ENCODE measurements at regions not wholly inside any gene's neighbourhood (a gene's known extent, or its start where the extent isn't known, plus 50 kb on each side); places are given as distances from the start of the nearest gene placed in this dataset.

DNA sequence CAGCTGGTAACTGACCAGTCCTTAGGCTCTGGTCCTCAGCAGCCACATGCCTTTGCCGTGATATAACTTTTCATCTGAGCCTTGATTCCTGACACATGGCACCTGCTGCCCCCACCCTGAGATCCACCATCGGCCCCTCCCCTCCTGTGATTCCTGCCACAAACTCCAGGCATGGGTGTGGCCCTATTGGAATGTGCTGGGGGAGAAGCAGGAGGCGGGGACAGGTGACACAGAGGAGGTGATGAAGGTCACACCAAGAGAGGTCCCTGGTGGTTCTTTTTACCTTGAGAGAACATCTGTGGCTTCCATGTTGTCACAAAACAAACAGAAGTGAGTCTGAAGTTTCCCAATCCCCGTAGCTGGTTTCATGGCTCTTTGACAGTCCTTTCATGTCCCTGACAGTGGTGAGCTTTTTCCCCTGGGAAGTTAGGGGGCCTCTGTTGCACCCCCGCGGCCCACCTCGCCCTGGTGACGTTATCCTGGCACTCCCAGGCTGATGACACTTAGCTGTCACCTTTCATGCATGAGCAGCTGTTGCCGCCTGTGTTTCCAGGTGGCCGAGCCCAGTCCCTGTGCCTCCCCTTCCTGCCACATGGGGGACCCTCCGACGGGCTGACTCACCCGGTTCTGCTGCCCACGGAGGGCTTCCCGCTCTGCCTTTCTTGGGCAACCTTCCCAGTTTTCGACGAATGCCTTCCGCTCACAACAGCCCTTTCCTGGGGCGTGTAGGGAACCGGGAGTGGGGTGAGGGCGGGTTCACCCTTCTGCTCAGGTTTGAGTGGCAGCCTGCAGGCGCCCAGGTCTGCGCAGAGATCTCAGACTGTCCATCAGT is 66.3 kb upstream of the GLI2 start:
- DNase-seq, result no peak

DNA sequence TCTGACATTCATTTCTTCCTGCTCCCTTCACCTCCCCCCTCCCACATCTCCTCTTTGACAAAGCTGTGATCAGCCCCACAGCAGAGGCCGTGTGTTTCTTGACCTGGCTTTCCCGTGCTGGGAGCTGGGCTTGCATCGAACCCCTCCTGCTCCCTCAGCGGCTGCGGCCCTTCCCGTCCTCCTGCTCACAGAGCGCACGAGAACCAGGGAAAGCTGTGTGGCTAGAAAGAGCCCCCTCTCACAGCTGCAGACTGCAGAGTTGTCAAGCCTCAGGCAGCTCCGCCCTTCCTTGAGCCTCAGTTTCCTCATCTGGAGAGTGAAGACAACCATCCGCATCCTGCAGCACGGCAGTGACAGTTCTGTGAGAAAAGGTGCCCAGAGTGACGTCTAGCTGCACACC is 65.7 kb upstream of the GLI2 start:
- no peak for DNase-seq

DNA sequence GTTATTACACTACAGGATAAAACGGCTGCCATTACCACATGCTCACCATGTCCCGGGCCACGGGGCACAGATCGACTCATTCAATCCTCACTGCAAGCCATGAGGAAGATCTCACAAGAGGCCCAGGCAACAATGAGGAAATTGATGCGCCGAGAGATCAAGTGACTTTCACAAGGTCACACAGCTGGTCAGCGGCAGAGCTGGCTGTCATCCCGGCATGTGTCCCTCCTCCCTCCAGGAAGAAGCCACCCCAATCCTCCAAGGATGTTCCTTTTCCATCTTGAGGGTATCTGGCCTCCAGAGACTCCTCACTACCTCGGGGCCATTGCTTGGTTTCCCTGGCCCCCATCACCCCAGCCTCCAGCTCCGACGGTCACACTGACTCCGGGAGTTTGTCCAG is 65.3 kb upstream of the GLI2 start:
- no peak for DNase-seq

DNA sequence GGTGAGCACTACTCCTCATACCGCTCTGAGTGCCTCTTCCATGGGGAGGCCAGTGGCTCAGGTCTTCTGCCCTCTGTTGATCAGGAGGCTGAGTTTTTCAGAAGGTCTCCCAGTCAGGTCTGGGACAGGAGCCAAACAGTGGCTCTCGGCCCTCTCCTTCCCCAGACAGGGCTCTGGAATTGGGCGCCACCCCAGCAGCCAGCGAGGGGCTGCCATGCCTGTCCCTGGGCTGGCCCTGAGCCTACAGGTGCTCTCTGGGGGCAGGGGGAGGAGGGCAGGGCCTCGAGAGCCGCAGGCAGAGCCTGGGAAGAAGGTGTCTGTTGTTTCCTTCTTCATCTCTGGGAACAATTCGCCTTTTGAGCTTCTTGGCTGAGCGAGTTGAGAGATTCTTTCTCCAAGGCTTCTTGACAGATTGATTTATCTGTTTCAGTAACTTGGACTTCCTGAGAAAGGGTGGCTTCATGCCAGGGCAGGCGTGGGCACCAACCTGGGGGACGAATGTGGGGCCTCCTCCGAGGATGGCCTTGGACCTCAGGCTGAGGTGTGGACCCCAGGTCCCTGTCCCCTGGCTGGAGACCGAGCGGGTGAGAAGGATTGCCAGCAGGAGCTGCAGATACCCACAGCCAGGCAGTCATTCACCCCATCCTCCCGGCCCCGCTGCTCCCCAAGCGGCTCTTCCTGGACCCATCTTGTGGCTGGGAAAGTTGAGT is 64.7 kb upstream of the GLI2 start:
- no peak for DNase-seq

DNA sequence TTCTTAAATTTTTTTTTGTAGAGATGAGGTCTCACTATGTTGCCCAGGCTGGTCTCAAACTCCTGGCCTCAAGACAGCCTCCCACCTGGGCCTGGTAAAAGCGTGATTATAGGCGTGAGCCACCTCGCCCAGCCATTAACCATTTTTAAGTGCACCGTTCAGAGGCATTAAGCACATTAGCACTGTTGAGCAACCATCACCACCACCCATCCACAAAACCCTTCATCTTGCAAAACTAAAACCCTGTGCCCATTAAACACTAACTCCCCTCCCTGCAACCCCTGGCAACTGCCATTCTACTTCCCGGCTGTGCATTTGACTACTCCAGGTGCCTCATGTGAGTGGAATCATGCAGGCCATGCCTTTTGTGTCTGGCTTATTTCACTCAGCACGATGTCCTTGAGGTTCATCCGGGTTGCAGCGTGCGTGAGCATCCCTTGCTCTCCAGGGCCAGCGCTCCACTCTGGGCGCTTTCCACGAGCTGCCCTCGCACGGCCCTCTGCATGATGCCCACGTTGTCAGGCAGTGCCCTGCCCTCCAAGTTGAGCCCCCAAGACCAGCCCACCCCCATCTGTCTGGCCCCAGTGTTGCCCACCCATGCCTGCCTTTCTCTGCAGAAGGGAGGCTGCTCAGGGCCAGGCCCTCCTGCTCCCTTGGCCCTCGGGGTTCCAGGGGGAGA is 63.0 kb upstream of the GLI2 start:
- no peak for DNase-seq

DNA sequence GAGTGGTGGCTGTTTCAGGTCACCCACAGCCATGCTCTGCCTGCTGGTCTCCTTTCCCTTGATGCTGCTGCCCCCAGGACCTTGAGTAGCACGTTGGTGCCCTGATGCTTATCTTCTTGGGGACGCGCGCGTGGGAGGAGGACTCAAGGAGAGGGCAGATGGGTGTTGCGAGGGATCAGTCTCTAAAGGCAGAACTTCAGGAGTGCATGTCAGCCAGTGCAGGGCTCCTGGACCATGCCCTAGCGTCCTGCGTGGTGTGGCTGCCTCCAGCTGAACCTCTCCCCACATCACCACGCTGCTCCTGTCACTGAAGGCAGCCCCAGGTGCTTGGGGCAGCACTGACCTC is 62.5 kb upstream of the GLI2 start:
- DNase-seq, result no peak

DNA sequence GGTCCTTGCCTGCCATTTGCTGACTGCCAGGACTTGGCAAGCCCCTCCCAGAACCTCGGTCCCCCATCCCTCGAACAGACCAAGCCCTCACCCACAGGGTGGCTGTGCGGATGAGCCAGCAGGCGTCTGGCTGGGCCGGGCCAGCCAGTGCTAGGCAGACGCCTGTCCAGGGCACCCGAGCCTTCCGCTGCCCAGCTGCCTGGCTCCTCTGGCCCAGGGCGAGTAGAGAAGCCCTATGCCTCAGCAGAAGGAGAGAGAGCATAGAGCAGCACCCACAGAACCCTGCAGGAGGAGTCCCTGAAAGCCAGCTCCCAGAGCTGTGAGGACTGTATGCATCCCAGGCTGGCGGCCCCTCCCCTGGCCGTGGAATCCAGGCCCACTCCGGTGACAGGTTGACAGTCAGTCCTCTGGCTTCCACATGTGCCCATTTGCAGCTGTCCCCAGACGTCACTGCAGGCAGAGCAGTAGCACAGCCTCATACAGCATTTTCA is 62.1 kb upstream of the GLI2 start:
- DNase-seq, result no peak

DNA sequence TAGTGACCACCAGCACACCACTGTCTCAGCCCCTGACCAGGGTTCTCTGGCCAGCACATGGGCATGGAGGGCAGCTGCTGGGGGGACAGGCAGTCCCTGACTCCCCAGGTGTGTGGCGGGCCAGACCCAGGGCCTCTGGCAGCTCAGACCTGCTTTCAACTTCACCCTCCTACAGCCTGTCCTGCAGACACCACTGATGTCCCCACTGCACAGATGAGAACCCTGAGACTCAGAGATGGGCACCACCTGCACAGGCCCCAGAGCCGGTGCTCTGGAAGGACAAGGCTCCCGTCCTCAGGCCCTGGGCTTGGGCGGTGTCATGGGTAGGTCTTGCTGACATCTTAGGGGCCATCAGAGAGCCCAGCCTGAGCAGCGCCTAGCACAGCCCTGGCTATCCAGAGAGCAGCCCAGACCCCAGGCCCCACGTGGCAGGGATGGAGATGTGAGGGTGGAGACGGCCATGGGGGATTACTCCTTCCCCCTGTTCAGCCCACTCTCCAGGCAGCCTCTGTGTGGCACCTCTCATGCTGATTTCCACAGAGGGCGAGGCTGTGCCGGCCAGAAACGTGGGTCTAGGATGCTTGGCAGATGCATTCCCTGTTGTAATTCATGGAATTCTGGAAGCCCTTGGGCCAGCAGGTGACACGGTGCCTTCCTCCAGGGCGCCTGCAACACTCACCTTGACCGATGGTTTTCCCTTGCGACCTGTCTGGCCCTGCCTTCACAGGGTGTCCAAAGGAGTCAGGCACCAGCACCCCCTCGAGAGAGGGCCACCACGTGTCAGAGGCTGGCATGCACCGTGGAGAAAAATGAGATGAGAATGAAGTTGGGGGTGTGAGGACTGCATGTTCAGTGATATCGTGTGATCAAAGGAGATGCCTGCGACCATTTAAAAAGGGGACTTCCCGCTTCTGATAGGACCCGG is 61.2 kb upstream of the GLI2 start:
- DNase-seq, result no peak

DNA sequence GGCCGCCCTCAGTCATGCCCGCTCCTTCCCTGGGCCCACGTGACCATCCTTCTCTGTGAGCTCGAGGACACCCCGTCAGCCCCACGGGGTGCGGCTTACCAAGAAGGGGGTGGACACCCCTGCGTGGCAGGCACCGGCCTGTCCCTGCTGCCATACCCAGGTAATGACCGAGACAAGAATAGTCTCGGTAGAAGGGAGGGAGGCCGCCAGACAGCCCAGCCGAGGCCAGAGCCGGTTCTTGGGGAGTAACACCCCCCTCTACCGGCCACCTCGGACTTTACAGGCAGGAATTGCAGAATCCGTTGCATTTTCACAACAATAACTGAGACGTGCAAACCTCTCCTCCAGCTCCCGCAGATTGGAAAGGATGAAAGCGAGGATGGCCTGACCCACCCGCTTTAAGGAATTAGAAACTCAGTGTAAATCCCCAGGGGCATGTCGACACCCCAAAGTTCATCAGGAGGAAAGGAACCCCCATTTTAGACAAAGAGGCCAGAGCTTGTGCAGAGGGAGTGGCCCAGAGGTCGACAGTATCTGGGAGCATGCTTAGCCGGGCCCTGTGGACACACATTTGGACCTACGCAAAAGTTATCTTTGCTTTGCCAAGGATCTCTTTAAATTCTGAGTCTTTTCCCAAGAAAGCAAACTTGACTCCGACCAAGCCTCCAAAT is 60.1 kb upstream of the GLI2 start:
- no peak for DNase-seq

DNA sequence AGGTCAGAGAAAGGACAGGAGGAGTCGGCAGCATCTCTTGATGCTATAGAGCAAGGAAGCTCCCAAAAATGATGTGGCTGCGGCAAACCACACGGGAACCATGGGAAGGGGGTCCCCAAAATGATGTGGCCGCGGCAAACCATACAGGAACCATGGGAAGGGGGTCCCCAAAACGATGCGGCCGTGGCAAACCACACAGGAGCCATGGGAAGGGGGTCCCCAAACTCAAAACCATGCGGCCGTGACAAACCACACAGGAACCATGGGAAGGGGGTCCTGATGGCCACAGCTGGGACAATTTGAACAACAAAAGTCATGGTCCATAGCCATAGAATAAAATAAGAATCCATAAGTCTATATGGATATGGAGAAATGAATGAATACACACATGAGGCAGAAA is 58.4 kb upstream of the GLI2 start:
- DNase-seq, result no peak

DNA sequence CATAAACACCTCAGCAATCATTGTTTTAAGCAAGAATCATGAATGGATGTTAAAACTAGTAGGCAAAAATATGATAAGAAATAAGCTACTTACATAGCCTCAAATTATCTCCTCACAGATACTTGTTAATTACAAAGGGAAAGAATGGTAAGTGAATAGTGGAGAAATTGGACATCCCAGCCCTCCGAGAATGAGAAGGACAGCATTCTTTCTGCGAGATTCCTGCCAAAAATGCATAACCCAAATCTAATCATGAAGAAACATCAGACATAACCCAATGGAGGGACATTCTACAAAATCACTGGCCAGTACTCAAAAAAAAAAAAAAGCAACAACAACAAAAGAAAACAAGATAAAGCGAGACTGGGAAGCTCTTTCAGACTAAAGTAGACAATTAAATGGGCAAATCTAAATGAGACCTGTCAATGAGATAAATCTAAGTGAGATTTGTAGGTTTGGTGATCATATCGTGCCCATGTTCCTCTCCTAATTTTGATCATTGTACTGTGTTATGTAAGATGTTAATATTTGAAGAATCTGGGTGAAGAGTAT is 57.9 kb upstream of the GLI2 start:
- DNase-seq, result no peak

DNA sequence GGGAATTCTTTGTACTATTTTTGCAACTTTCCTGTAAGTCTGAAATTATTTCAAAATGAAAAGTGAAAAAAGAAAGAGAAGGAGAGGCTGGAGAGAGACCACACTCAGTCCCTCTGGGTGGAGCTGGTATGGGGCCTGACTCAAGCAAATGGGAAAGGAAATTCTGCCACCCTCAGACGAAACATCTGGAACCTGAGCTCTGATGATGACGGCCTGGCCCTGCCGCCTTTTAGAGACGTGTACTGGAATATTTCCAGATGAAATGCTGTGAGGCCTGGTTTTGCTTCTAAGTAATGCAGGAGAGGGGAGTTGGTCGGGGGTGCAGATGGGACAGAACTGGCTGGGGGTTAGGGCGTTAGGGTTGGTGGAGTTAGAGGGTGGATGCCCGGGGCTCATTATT is 57.4 kb upstream of the GLI2 start:
- no peak for DNase-seq

DNA sequence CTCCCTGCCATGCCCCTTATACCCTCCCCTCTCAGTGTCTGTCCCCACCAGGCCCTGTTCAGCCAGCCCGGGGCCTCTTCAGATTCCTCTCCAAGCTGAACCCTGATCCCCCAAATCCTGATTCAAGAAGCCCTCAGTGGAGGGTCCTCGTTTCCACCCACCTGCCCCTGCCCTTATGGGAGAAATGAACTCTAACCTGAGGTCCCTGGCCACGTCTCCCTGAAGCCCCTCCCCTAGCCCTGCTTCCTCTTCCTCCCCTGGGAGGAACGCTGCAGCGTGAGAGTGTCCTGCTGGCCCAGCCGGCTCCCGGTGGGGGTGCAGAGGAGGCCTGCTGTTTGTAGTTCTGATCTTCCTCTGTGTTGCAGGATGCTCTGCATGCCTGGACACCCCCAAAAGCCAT is 56.7 kb upstream of the GLI2 start:
- DNase-seq, result no peak

DNA sequence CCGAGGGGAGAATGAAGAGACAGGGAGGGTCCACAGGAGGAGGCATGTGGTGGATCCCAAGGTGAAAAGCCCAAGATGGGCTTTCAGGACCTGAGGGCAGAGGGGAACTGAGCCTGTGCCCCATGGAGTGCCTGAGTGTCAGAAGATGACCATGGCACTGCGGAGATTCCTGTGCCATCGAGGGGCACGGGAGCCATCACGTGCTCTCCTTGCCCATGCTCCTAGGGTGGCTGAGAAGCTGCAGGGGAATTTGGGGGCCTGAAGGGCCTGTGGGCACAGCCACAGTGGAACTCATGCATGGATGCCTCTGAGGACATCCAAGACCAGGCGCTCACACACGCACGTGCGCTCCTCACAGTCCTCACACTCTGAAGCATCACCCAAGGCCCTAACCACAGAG is 56.1 kb upstream of the GLI2 start:
- DNase-seq, result no peak

DNA sequence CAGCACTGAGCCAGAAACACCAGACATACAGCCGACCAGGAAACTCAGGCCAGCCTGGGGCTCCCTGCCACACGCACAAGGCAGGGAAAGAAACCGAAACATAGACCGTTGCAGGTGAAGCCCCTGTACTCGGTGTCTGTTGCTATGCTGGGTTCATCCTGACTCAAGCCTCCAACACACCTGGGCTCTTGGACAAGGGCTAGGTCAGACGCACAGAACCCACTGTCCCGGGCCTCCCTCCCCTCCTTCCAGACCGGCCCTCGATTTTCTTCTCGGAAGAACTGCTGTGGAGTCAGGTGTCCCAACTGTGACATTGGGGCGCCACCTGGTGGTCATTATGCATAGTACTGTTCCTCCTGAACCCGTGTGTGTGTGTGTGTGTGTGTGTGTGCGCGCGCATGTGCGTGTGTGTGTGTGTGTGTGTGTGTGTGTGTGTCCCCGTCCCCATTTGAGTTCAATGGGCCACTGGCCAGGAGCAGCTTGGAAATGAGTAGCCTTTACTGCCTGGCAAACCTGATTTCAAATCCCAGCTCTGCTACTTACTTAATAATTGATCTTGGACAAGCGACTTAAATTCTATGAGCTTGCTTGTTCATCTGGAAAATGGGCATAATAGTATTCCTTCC is 55.4 kb upstream of the GLI2 start:
- DNase-seq, result peak; percentile 44

DNA sequence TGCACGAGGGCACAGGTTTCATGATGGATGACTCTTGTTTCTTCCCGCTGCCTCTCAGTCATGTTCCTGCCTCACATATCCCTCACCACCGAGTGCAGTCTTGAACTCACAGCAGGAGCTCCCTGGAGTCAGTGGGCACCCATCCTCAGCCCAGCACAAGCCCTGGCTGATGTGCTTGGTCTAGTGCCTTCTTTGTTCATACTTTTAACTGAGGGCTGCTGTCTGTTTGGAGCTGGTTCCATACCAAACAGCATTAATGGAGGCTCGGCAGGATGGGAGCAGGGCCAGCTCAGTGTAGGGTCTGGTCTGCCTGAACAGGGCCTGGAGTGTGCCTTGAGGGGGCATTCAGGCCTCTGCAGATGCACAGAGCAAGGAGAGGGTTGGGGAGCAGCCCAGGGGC is 54.5 kb upstream of the GLI2 start:
- DNase-seq, result no peak

DNA sequence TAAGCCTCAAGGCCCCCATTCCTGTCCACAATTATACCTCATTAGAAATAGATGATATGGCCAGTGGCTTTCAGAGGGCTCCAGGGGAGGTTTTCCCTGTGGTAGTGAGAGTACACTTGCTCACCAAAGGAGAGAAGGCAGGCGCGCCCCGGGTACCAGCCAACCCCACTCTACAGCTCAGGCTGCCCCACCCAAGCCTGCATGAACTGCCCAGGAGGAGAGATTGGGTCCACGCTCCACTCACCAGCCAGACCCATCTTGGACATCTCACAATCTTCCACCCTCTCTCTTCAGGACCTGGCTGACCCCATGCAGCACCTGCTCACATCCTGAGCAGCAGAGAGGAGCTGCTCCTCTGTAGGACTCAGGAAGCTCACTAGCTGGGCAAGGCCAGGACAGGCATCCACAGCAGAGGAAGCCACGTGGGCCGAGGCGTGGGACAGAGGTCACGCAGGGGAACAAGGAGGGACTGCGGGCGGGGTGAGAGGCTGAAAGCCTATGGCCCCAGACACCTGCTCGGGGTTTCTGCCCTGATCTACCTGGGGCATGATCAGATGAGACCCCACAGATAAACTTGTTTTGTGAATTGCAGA is 53.9 kb upstream of the GLI2 start:
- no peak for DNase-seq

DNA sequence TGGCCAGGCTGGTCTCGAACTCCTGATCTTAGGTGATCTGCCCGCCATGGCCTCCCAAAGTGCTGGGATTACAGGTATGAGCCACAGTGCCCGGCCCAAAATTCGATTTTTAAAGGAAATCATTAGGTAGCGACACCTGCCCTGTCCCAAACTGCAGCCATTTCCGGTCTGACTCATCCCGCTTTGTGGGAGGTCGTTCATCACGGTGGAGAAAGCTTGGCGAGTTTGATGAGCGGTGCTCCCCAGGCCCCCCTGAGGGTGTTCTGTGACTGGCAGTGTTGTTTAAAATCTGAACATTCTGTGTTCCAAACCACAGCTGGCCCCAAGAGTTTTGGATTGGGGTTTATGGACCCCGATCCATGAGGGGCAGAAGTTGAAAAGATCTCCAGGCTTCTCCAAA is 53.0 kb upstream of the GLI2 start:
- DNase-seq, result no peak

DNA sequence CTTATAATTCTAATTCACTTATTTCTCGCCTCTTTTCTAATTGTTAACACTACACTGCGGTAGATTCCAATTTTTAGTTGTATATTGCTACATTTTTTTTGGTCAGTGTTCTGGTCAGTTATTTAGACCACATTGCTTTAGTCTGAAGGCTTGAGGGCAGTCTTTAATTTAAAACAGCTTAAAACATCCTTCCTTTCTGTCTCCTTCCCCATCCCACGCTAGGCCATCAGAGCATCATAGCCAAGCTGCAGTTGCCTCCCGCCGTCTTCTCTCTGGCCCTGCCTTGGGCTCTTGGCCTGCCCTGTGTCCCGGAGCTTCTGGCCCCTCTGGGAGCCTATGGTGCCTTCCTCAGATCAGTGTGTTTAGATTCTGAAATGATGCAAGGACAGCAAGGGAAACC is 52.6 kb upstream of the GLI2 start:
- DNase-seq, result no peak

DNA sequence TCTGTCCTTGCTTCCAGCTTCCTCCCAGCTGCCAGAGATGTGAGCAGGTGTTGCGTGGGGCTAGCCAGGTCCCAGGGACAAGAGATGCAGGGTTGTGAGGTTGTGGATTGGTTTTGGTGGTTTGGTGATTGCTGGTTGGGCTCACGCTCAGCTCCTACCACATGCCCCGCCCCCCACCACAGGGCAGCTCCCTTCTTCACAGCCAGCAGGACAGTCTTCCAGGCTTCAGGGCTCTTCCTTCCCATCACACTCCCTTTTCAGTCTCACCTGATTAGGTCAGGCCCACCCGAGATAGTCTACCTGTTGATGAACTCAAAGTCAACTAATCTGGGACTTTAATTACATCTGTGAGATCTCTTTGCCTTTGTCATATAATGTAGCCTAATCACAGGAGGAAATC is 52.0 kb upstream of the GLI2 start:
- no peak for DNase-seq
